NCI-H1417 treated with DMSO at 0.1 percent for 48 hours (cell line): ENCODE measurements at regions not wholly inside any gene's neighbourhood (a gene's known extent, or its start where the extent isn't known, plus 50 kb on each side); places are given as distances from the start of the nearest gene placed in this dataset.

Experiments
- DNase-seq: peaks from one replicate; lab custom pipeline; 2025; lab: John Stamatoyannopoulos, UW

DNA sequence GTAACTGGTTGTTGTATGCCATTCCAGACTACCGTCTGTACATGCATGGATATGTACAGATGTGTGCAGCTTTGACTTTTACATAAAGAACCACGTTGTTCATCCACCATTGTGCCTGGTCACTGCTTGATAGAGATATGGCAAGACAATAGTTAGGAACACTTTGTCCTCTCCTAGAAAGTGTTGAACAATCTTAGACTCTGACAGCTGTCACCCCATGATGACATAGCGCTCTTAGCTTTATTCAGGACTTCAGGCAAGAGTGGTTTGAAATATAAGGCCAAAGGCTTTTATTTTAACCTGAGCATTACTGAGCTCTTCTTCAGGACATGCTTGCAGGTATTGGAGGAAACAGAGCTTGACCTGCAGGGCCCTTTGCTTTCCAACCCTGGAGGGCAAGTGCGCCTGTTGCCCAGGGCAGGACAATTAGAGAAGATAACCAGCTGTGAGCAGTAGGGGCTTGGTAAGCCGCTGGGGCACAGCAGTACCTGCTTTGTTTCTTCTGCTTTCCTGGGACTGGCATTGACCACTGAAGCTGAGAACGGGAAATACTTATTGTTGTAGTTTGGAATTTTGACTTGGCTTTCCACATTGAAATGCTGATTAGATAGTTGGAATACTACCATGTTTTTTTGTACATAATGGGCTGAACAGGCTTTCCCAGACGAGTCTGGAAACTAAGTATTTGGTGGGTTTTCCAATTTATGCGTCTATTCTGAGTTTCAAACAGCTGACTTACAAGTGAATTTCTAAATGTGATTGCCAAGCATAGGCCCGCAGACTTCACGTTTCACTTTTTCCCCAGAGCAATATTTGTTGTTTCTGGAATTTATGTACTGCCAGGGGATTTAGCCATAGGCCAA lies 51.1 kb downstream of the GARRE1 start:
- no peak for DNase-seq

DNA sequence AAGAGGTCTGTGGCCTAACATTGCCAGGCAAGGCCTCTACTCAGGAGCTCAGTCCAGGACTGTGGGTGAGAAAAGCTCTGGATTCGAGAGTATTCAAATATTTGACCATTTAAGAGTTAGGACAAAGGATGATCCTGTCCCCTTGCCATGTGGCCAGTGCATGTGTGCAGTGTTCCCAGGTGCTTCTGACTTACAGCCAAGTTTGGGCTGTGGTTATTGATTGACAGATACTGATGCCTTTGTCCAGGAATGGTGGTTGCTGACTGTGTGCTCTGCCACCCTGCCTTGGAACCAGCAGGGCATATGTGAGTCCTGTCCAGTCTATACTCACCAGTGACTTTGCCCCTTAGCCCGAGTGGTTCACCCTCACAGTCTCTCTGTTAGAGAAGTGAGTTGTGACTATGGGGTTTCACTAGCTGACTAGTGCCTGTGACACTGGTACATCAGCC lies 51.9 kb downstream of the GARRE1 start:
- no peak for DNase-seq

DNA sequence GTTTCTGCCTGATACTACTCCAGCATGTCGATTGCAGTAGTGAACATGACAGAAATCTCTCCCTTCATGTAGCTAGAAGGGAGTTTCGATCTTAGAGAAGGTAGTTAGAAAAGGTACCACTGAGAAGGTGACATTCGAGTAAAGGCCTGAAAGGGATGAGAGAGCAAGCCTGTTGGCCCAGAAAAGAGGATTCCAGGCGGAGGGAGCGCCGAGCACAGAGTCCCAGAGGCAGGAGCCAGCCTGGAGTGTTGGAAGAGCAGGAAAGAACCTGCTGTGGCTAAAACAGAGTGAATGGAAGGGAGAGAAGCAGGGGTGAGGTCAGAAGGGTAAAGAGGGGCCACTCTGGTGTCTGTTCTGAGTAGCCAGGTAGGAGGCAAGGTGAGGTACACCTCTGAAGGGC lies 52.5 kb downstream of the GARRE1 start:
- DNase-seq, result no peak

DNA sequence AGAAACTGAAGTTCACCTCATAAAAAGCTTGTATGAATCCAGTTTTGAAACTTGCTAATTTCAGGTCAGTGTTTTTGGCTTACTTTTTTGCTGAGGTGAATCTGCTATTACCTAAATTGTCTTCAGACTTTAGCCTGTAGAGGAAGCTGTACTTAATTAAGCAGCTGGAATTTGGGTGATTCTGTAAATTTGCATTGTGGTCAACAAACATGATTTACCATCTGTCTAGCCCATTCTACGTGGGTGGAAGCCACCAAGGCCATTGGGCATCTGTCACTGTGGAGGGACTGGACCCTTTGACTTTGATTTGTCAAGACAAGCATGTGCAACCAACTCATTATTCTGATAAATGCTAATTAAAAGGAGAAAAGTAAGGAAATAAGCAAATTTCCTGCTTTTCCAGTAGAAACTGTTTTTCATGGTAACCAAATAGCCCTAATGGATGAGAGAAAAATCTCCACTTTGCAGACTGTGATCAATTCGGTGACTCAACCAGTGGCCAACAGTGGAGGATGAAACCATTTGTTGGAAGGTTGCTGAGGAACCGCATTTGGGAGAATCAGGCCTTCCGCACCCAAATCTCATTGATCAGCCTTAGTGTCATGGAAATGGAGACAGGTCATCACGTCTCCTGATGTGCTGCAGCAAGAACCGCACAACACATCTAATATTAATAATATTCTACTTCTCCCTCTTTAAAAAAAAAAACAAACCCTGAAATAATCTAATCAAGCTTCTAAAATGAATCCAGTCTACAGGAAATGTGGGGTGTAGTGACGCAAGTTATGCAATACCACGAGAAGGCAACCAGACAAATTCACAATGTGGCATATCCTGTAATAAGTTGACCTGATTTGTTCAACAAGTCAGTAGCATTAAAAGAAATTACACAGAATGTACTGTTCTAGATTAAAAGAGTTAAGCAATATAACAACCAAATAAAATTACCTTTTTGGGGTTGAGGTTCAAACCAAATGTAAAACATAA lies 54.3 kb downstream of the GARRE1 start:
- DNase-seq, result no peak

DNA sequence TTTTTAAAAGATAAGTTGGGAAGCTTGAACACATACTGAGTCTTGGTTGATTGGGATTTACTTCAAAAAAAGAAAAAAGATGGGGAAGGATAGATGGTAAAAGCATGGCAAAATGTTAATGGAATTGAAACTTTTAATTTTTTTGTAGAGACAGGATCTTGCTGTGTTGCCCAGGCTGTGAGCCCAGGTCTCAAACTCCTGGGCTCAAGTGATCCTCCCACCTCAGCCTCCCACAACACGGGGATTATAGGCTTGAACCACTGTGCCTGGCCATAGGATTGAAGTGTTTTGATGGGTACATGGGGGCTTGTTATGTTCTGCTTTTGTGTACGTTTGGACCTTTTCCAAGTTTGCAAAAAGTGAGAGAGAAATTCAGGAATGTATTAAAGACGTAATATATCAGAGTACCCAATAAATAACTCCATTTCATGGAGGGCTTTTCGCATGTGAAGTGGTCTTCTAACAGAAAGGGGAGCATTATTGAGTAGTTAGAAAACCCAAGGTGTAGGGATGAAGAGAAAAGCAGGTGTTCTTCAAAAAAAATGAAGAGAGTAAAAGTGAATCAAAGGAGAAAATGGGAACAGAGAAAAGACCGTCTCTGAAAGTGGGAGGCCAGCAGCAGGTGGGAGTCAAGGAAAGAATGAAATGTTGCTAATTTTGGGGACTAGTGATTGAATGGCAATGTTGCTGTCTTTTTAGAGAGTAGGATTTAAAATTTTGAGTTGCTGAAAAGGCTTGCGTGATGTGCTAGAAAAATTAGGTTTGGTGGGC lies 55.2 kb downstream of the GARRE1 start:
- no peak for DNase-seq

DNA sequence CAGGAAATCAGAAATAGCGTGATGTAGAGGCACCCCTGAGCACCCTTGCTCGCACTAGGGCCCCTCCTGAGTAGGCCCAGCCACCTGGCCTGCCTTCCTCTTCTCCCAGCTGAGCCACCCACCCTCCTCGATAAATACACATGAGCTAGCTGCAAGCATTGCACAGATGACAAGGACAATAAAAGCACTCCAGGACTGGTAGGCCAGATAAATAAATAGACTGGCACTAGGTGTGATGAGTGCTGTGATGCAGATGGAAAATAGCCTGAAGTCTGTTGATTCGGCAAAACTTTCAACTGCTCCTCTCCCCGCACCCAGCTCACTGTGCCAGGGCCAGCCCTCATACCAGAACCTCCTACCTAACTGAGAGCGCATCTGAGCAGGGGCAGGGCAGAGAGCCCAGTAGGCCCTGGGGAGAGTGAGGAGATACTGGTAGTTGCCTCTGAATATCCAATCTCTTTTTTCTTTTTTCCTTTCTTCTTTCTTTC lies 54.5 kb upstream of the GPI start:
- peak; percentile 41 for DNase-seq

DNA sequence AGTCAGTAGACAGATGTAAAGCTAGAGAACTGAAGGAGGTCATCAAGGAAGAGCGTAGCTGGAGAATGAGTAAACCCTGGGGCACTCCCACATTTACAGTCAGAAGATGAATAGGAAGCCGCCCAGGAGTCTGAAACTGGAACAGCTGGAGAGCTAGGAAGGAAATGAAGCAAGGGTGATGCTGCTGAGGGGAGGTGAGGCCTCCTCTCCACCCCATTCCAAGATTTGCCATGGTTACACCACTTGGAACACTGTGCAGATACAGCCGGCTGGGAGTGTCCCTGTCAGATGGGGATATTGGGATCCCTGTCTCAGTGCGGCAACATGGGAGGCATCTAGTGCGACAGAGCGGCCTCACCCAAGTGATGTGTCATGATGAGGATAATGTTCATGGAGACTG lies 51.8 kb upstream of the GPI start:
- DNase-seq, result no peak

DNA sequence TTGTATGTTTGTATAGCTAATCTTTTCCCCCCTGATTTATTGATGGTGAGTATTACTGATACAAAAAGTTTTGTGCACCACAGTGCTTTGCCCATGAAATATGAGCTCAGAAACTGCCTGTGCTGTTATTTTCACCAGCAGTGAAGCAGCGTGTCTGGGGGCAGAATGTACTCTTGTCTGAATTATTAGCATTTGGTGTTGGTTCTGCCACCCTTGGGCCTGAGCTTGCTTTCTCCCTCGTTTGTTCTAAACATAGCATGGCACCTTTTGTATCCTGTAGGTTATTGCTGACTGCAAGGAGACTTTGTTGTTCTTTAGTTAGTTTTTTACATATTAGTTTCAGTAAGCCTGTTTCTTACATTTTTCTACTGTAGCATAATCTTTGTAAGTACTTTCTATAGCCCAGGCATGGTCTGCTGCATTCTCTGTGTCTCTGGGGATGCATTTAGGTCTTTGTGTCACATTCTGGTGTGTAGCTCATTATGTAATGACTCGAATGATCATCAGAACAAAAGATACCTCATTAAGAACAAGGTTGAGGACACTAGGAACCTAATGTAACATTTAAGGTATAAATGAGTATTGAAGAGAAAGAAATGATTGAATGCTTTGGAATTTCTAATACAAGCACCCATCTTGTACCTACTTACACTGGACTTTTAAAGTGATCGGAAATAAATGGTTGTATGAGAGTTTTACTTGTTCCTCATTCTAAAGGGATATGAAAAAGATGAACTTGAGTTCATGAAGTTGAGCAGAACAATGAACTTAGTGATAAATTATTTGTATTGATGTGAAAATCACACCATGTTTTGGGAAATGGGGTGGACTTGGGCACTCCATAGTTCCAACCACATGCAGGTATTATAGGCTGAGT lies 50.3 kb upstream of the GPI start:
- no peak for DNase-seq
